ENCODE measurements at regions not wholly inside any gene's neighbourhood (a gene's known extent, or its start where the extent isn't known, plus 50 kb on each side); places are given as distances from the start of the nearest gene placed in this dataset.

DNA sequence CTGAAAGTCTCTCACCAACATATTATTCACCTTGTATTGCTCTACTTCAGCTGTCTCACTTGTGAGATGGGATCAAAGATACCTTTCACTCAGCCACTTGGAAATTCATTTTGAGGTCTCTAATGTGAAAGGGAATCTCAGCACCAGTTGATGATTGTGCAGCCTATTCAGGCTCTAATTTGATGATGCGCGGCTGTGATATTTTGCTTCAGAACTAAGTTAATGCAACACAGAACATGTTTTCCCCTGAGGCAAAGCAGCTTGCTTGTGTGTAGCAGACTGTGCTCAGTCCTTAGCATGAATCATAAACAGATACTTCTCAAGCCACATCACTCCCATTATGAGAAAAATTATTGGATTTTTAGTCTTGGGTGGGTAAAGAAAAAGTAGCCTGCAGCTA lies 378.8 kb downstream of the OSTF1 start:
- DNase-seq (ENCODE audit: low spot score) (no peak), ATAC-seq (no peak)
- Histone ChIP-seq H3K4me2 (no peak overlapping the region), H3K27me3 (ENCODE audit: insufficient read depth) (no peaks in the 10 kb centered on the region), H3K4me1 (ENCODE audit: insufficient read depth) (peaks cover 25% of the 10 kb centered on the region), H3K36me3 (ENCODE audit: insufficient read depth) (no peaks in the 10 kb centered on the region), H3K79me2 (replicated peaks; ENCODE audit: insufficient read depth) (no peaks in the 10 kb centered on the region), H3F3A (replicated peaks; ENCODE audit: low read depth) (peaks cover 11% of the 10 kb centered on the region), H3K27ac (ENCODE audit: low read depth) (no peak overlapping the region), H2AFZ (no peak overlapping the region), H3K4me3 (no peak overlapping the region), H3K9me2 (ENCODE audit: insufficient read depth) (peaks cover 32% of the 10 kb centered on the region), H4K20me1 (replicated peaks; ENCODE audit: insufficient read depth) (no peaks in the 10 kb centered on the region)
- no peak for TF ChIP-seq EZH2phosphoT487 (IDR thresholded peaks at IDR 0.05; ENCODE audit: unreplicated experiment)
- TF ChIP-seq, protein P1, sequence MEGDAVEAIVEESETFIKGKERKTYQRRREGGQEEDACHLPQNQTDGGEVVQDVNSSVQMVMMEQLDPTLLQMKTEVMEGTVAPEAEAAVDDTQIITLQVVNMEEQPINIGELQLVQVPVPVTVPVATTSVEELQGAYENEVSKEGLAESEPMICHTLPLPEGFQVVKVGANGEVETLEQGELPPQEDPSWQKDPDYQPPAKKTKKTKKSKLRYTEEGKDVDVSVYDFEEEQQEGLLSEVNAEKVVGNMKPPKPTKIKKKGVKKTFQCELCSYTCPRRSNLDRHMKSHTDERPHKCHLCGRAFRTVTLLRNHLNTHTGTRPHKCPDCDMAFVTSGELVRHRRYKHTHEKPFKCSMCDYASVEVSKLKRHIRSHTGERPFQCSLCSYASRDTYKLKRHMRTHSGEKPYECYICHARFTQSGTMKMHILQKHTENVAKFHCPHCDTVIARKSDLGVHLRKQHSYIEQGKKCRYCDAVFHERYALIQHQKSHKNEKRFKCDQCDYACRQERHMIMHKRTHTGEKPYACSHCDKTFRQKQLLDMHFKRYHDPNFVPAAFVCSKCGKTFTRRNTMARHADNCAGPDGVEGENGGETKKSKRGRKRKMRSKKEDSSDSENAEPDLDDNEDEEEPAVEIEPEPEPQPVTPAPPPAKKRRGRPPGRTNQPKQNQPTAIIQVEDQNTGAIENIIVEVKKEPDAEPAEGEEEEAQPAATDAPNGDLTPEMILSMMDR (conservative IDR thresholded peaks at IDR 0.05; ENCODE audit: low read depth in 2 of 2), result no peak
- TF ChIP-seq ZNF114 (CRISPR knock-in tag; IDR thresholded peaks at IDR 0.05), result no peak
- TF ChIP-seq EZH2 (IDR thresholded peaks at IDR 0.05; ENCODE audit: low read depth, unreplicated experiment), result no peak
- TF ChIP-seq, protein P2, sequence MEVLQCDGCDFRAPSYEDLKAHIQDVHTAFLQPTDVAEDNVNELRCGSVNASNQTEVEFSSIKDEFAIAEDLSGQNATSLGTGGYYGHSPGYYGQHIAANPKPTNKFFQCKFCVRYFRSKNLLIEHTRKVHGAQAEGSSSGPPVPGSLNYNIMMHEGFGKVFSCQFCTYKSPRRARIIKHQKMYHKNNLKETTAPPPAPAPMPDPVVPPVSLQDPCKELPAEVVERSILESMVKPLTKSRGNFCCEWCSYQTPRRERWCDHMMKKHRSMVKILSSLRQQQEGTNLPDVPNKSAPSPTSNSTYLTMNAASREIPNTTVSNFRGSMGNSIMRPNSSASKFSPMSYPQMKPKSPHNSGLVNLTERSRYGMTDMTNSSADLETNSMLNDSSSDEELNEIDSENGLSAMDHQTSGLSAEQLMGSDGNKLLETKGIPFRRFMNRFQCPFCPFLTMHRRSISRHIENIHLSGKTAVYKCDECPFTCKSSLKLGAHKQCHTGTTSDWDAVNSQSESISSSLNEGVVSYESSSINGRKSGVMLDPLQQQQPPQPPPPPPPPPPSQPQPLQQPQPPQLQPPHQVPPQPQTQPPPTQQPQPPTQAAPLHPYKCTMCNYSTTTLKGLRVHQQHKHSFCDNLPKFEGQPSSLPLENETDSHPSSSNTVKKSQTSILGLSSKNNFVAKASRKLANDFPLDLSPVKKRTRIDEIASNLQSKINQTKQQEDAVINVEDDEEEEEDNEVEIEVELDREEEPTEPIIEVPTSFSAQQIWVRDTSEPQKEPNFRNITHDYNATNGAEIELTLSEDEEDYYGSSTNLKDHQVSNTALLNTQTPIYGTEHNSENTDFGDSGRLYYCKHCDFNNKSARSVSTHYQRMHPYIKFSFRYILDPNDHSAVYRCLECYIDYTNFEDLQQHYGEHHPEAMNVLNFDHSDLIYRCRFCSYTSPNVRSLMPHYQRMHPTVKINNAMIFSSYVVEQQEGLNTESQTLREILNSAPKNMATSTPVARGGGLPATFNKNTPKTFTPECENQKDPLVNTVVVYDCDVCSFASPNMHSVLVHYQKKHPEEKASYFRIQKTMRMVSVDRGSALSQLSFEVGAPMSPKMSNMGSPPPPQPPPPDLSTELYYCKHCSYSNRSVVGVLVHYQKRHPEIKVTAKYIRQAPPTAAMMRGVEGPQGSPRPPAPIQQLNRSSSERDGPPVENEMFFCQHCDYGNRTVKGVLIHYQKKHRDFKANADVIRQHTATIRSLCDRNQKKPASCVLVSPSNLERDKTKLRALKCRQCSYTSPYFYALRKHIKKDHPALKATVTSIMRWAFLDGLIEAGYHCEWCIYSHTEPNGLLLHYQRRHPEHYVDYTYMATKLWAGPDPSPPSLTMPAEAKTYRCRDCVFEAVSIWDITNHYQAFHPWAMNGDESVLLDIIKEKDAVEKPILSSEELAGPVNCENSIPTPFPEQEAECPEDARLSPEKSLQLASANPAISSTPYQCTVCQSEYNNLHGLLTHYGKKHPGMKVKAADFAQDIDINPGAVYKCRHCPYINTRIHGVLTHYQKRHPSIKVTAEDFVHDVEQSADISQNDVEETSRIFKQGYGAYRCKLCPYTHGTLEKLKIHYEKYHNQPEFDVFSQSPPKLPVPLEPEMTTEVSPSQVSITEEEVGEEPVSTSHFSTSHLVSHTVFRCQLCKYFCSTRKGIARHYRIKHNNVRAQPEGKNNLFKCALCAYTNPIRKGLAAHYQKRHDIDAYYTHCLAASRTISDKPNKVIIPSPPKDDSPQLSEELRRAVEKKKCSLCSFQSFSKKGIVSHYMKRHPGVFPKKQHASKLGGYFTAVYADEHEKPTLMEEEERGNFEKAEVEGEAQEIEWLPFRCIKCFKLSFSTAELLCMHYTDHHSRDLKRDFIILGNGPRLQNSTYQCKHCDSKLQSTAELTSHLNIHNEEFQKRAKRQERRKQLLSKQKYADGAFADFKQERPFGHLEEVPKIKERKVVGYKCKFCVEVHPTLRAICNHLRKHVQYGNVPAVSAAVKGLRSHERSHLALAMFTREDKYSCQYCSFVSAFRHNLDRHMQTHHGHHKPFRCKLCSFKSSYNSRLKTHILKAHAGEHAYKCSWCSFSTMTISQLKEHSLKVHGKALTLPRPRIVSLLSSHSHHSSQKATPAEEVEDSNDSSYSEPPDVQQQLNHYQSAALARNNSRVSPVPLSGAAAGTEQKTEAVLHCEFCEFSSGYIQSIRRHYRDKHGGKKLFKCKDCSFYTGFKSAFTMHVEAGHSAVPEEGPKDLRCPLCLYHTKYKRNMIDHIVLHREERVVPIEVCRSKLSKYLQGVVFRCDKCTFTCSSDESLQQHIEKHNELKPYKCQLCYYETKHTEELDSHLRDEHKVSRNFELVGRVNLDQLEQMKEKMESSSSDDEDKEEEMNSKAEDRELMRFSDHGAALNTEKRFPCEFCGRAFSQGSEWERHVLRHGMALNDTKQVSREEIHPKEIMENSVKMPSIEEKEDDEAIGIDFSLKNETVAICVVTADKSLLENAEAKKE (CRISPR knock-in tag; IDR thresholded peaks at IDR 0.05), result no peak
- TF ChIP-seq POLR2AphosphoS5 (IDR thresholded peaks at IDR 0.05; ENCODE audit: low read depth), result no peak
- TF ChIP-seq, protein P3, sequence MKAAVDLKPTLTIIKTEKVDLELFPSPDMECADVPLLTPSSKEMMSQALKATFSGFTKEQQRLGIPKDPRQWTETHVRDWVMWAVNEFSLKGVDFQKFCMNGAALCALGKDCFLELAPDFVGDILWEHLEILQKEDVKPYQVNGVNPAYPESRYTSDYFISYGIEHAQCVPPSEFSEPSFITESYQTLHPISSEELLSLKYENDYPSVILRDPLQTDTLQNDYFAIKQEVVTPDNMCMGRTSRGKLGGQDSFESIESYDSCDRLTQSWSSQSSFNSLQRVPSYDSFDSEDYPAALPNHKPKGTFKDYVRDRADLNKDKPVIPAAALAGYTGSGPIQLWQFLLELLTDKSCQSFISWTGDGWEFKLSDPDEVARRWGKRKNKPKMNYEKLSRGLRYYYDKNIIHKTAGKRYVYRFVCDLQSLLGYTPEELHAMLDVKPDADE (IDR thresholded peaks at IDR 0.05), result no peak
- TF ChIP-seq STAT1 (IDR thresholded peaks at IDR 0.05; ENCODE audit: unreplicated experiment), result no peak
- TF ChIP-seq, protein P4, sequence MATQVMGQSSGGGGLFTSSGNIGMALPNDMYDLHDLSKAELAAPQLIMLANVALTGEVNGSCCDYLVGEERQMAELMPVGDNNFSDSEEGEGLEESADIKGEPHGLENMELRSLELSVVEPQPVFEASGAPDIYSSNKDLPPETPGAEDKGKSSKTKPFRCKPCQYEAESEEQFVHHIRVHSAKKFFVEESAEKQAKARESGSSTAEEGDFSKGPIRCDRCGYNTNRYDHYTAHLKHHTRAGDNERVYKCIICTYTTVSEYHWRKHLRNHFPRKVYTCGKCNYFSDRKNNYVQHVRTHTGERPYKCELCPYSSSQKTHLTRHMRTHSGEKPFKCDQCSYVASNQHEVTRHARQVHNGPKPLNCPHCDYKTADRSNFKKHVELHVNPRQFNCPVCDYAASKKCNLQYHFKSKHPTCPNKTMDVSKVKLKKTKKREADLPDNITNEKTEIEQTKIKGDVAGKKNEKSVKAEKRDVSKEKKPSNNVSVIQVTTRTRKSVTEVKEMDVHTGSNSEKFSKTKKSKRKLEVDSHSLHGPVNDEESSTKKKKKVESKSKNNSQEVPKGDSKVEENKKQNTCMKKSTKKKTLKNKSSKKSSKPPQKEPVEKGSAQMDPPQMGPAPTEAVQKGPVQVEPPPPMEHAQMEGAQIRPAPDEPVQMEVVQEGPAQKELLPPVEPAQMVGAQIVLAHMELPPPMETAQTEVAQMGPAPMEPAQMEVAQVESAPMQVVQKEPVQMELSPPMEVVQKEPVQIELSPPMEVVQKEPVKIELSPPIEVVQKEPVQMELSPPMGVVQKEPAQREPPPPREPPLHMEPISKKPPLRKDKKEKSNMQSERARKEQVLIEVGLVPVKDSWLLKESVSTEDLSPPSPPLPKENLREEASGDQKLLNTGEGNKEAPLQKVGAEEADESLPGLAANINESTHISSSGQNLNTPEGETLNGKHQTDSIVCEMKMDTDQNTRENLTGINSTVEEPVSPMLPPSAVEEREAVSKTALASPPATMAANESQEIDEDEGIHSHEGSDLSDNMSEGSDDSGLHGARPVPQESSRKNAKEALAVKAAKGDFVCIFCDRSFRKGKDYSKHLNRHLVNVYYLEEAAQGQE (IDR thresholded peaks at IDR 0.05; ENCODE audit: unreplicated experiment), result no peak
- no peak for TF ChIP-seq JUNB (IDR thresholded peaks at IDR 0.05; ENCODE audit: unreplicated experiment)
- TF ChIP-seq ZNF331 (CRISPR knock-in tag; IDR thresholded peaks at IDR 0.05; ENCODE audit: low read depth), result no peak
- H3K36me3 Mint-ChIP-seq (ENCODE audit: low read depth), result no peaks in the 10 kb centered on the region
- peaks cover 23% of the 10 kb centered on the region for H3K4me1 Mint-ChIP-seq
- no peak overlapping the region for H3K27ac Mint-ChIP-seq
- no peaks in the 10 kb centered on the region for H3K9me3 Mint-ChIP-seq
- H3K27me3 Mint-ChIP-seq (ENCODE audit: insufficient read depth, low read depth, poor library complexity), result no peaks in the 10 kb centered on the region
- H3K4me3 Mint-ChIP-seq, result no peak overlapping the region
